SK-N-MC (cell line): ENCODE measurements at regions not wholly inside any gene's neighbourhood (a gene's known extent, or its start where the extent isn't known, plus 50 kb on each side); places are given as distances from the start of the nearest gene placed in this dataset.
"Not testable (repeated sequence)": the region's sequence is repeated elsewhere in the genome, so short reads cannot be mapped to it uniquely, and the experiment has no call there.

Experiments
- DNase-seq: peaks from one replicate; pipeline ENCODE4 v3.0.0-alpha.2; 2011; ENCODE audit warnings: low read depth, low spot score
- H3K27ac ChIP-seq: fragments of 200-600 bp; sonication (generic); 2 replicates; pipeline ENCODE4 v1.5.1; 2016; ENCODE audit warnings: mixed run types
- H3K36me3 ChIP-seq: fragments of 200-600 bp; sonication (generic); 2 replicates; pipeline ENCODE4 v1.6.1; 2017; ENCODE audit warnings: antibody characterized with exemption, low read length, mixed read lengths; ENCODE audit not compliant: insufficient read depth
- H3K4me3 ChIP-seq: fragments of 200-600 bp; sonication (generic); 2 replicates; pipeline ENCODE4 v1.5.1; 2016
- H3K9ac ChIP-seq: fragments of 200-600 bp; sonication (generic); 2 replicates; pipeline ENCODE4 v1.8.0; 2017; ENCODE audit warnings: mixed run types, mixed read lengths; ENCODE audit not compliant: insufficient read length
- H3K9me3 ChIP-seq: fragments of 200-600 bp; sonication (generic); 2 replicates; pipeline ENCODE4 v1.6.1; 2017; ENCODE audit warnings: low read depth, mild to moderate bottlenecking, antibody characterized with exemption, low read length, moderate library complexity, mixed read lengths
- EZH2 ChIP-seq: fragments of 200-600 bp; sonication (generic); IDR thresholded peaks from one replicate; pipeline ENCODE4 v1.6.1; 2017; ENCODE audit warnings: antibody characterized with exemption
- FOXP2 ChIP-seq: optimal IDR thresholded peaks from 2 replicates; pipeline ENCODE3; 2011; ENCODE audit warnings: mild to moderate bottlenecking, moderate library complexity; ENCODE audit not compliant: insufficient read depth; ENCODE audit errors: extremely low read length, control extremely low read depth
- POLR2AphosphoS5 ChIP-seq: IDR thresholded peaks from 2 replicates; pipeline ENCODE4 v1.6.1; 2012; ENCODE audit warnings: mild to moderate bottlenecking, low read depth, low read length, borderline replicate concordance

- TF ChIP-seq POLR2AphosphoS5 (no peak), EZH2 (no peak), FOXP2 (no peak)
These were observed 219.3 kb downstream of the GATA3 start for GRCh38 chr10:8273749-8274148.

GRCh38 chr10:8275911-8276310 is 221.4 kb downstream of the GATA3 start:
- Histone ChIP-seq H3K27ac (no peak overlapping the region), H3K9ac (no peak overlapping the region), H3K9me3 (no peaks in the 10 kb centered on the region), H3K36me3 (no peaks in the 10 kb centered on the region), H3K4me3 (no peak overlapping the region)
- no peak for DNase-seq
- TF ChIP-seq FOXP2 (no peak), EZH2 (no peak), POLR2AphosphoS5 (no peak)

More at GRCh38 chr10:8273749-8274148, 219.3 kb downstream of the GATA3 start:
- Histone ChIP-seq H3K36me3 (no peaks in the 10 kb centered on the region), H3K9ac (no peak overlapping the region), H3K27ac (no peak overlapping the region), H3K4me3 (no peak overlapping the region), H3K9me3 (no peaks in the 10 kb centered on the region)
- no peak for DNase-seq

GRCh38 chr10:8278099-8278498 is 223.6 kb downstream of the GATA3 start:
- H3K9me3 ChIP-seq, result no peaks in the 10 kb centered on the region
- H3K27ac ChIP-seq, result no peak overlapping the region
- DNase-seq, result no peak
- no peaks in the 10 kb centered on the region for H3K36me3 ChIP-seq
- H3K4me3 ChIP-seq, result no peak overlapping the region
- TF ChIP-seq EZH2 (no peak), POLR2AphosphoS5 (no peak), FOXP2 (no peak)
- H3K9ac ChIP-seq, result no peak overlapping the region

GRCh38 chr10:8279598-8279997 is 225.1 kb downstream of the GATA3 start:
- DNase-seq, result no peak
- H3K4me3 ChIP-seq, result no peak overlapping the region

GRCh38 chr10:8280946-8281345 is 226.5 kb downstream of the GATA3 start:
- no peak overlapping the region for H3K4me3 ChIP-seq
- TF ChIP-seq FOXP2 (no peak), EZH2 (no peak), POLR2AphosphoS5 (no peak)
- no peaks in the 10 kb centered on the region for H3K9me3 ChIP-seq
- no peak overlapping the region for H3K9ac ChIP-seq
- no peaks in the 10 kb centered on the region for H3K36me3 ChIP-seq
- DNase-seq, result no peak
- H3K27ac ChIP-seq, result no peak overlapping the region

More at GRCh38 chr10:8279598-8279997, 225.1 kb downstream of the GATA3 start:
- TF ChIP-seq EZH2, result no peak
- no peak for TF ChIP-seq POLR2AphosphoS5
- TF ChIP-seq FOXP2, result no peak
- Histone ChIP-seq H3K27ac (no peak overlapping the region), H3K9me3 (no peaks in the 10 kb centered on the region), H3K36me3 (no peaks in the 10 kb centered on the region), H3K9ac (no peak overlapping the region)

GRCh38 chr10:8282340-8282739 is 227.9 kb downstream of the GATA3 start:
- H3K9me3 ChIP-seq, result no peaks in the 10 kb centered on the region
- H3K9ac ChIP-seq, result no peak overlapping the region
- no peak overlapping the region for H3K27ac ChIP-seq
- no peak for DNase-seq
- no peak overlapping the region for H3K4me3 ChIP-seq
- TF ChIP-seq EZH2, result no peak
- no peak for TF ChIP-seq POLR2AphosphoS5
- TF ChIP-seq FOXP2, result no peak
- H3K36me3 ChIP-seq, result no peaks in the 10 kb centered on the region

- no peak for TF ChIP-seq FOXP2
- no peak for TF ChIP-seq POLR2AphosphoS5
- DNase-seq, result no peak
- no peak overlapping the region for H3K27ac ChIP-seq
- no peaks in the 10 kb centered on the region for H3K9me3 ChIP-seq
- H3K36me3 ChIP-seq, result no peaks in the 10 kb centered on the region
- H3K4me3 ChIP-seq, result no peak overlapping the region
- no peak overlapping the region for H3K9ac ChIP-seq
These were observed 228.8 kb downstream of the GATA3 start for GRCh38 chr10:8283166-8283905.

GRCh38 chr10:8283986-8284385 is 229.5 kb downstream of the GATA3 start:
- no peak for TF ChIP-seq FOXP2
- no peak for TF ChIP-seq POLR2AphosphoS5
- TF ChIP-seq EZH2, result no peak
- DNase-seq, result no peak
- Histone ChIP-seq H3K9me3 (no peaks in the 10 kb centered on the region), H3K27ac (no peak overlapping the region), H3K4me3 (no peak overlapping the region), H3K9ac (no peak overlapping the region), H3K36me3 (no peaks in the 10 kb centered on the region)

GRCh38 chr10:8285970-8286369 is 231.5 kb downstream of the GATA3 start:
- H3K27ac ChIP-seq, DNase-seq, H3K36me3 ChIP-seq, H3K4me3 ChIP-seq, H3K9ac ChIP-seq, H3K9me3 ChIP-seq: not testable (repeated sequence)
